ENCODE measurements at regions not wholly inside any gene's neighbourhood (a gene's known extent, or its start where the extent isn't known, plus 50 kb on each side); places are given as distances from the start of the nearest gene placed in this dataset.

DNA sequence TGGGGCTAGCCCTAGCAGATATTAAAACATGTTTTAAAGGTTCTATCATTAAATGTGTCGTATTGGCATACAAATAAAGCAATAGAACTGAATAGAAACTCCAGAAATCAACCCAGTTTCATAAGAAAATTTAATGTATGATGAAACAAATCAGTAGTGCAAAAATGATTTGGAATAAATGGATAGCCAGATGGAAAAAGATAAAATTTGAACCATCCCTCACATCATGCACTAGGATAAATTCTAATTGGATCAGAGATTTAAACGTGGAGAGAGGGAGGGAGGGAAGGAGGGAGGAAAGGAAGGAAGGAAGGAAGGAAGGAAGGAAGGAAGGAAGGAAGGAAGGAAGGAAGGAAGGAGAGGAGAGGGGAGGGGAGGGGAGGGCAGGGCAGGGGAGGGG is 235.3 kb downstream of the SEC61B start:
- Histone ChIP-seq H3K9me3 (no peaks in the 10 kb centered on the region), H3K4me1 (no peaks in the 10 kb centered on the region), H3K27ac (no peak overlapping the region), H3K36me3 (no peaks in the 10 kb centered on the region), H3K27me3 (no peaks in the 10 kb centered on the region), H3K4me3 (no peak overlapping the region)
- intact Hi-C loops (cut with DNase I; ENCODE audit: low total_unique reads), result no loop called here
- DNase-seq, result no peak
- TF ChIP-seq, protein P1, sequence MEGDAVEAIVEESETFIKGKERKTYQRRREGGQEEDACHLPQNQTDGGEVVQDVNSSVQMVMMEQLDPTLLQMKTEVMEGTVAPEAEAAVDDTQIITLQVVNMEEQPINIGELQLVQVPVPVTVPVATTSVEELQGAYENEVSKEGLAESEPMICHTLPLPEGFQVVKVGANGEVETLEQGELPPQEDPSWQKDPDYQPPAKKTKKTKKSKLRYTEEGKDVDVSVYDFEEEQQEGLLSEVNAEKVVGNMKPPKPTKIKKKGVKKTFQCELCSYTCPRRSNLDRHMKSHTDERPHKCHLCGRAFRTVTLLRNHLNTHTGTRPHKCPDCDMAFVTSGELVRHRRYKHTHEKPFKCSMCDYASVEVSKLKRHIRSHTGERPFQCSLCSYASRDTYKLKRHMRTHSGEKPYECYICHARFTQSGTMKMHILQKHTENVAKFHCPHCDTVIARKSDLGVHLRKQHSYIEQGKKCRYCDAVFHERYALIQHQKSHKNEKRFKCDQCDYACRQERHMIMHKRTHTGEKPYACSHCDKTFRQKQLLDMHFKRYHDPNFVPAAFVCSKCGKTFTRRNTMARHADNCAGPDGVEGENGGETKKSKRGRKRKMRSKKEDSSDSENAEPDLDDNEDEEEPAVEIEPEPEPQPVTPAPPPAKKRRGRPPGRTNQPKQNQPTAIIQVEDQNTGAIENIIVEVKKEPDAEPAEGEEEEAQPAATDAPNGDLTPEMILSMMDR (IDR thresholded peaks at IDR 0.05), result no peak
- no peak for TF ChIP-seq POLR2A (IDR thresholded peaks at IDR 0.05)

DNA sequence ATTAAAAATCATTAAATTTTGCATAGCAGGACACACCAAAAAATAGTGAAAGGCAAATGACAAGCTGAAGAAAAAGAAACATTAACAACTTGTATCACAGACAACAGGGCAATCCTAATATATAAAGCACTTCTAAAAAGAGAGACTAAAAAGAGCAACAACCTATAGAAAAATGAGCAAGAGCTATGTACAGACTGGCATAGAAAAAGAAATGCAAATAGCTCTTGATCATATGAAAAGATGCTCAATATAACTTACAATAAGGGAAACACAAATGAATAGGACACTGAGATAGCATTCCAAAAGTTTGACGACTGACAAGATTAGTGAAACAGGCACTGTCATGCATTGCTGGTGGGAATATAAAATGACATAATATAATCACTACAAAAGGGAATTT is 235.9 kb downstream of the SEC61B start:
- no peaks in the 10 kb centered on the region for H3K4me1 ChIP-seq
- H3K36me3 ChIP-seq, result no peaks in the 10 kb centered on the region
- H3K9me3 ChIP-seq, result no peaks in the 10 kb centered on the region
- no peak overlapping the region for H3K27ac ChIP-seq
- DNase-seq, result no peak
- intact Hi-C loops (cut with DNase I; ENCODE audit: low total_unique reads), result no loop called here
- no peak overlapping the region for H3K4me3 ChIP-seq
- no peak for TF ChIP-seq POLR2A (IDR thresholded peaks at IDR 0.05)
- TF ChIP-seq, protein P1 (IDR thresholded peaks at IDR 0.05), result no peak
- H3K27me3 ChIP-seq, result no peaks in the 10 kb centered on the region

DNA sequence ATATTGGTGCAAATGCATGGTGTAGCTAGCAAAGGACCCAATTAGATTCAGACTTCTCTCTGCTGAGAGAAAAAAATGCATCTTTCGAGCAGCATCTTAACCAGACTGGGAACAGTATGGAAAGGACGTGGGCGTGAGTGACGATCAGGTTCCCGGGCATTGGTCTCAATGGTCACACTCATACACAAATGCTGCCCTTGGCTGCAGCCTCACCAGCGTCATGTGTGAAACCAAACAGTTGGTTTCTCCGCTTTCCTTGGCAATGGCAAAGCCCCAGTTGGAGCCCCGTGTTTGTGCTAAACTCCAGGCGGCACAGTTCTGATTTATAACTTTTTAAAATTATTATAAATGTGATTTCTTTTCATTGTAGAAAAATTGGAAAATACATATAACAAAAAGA is 237.8 kb downstream of the SEC61B start:
- no peak overlapping the region for H3K27ac ChIP-seq
- H3K9me3 ChIP-seq, result no peaks in the 10 kb centered on the region
- no peaks in the 10 kb centered on the region for H3K36me3 ChIP-seq
- no peaks in the 10 kb centered on the region for H3K27me3 ChIP-seq
- H3K4me3 ChIP-seq, result no peak overlapping the region
- no peak for DNase-seq
- intact Hi-C loops (cut with DNase I; ENCODE audit: low total_unique reads), result no loop called here
- TF ChIP-seq, protein P1 (IDR thresholded peaks at IDR 0.05), result no peak
- TF ChIP-seq POLR2A (IDR thresholded peaks at IDR 0.05), result no peak
- H3K4me1 ChIP-seq, result peaks cover 0 to 3% of the 10 kb centered on the region in 2 donors

DNA sequence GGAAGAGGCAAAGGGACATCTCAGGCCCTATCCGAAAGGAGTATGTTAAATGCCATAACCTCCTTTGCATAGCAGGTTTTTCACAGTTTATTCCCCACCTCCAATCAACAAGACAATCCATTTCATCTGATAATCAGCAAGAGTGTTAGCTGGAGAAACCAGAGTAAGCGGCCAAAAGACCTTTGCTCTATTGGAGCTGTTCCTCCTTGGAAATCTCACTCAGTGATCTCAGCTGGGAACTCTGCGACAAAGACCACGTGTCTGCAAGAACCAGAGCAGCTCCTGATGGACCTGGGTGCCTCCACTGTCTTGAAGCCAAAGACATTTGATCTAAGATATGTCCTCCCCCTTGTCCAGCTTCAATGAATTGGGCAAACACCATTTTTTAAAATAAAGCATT is 241.0 kb downstream of the SEC61B start:
- Histone ChIP-seq H3K4me1 (peaks cover 0 to 11% of the 10 kb centered on the region in 2 donors), H3K4me3 (no peak overlapping the region), H3K27ac (no peak overlapping the region), H3K27me3 (no peaks in the 10 kb centered on the region), H3K9me3 (no peaks in the 10 kb centered on the region), H3K36me3 (no peaks in the 10 kb centered on the region)
- no peak for DNase-seq
- TF ChIP-seq, protein P1 (IDR thresholded peaks at IDR 0.05), result no peak
- TF ChIP-seq POLR2A (IDR thresholded peaks at IDR 0.05), result no peak
- intact Hi-C loops (cut with DNase I; ENCODE audit: low total_unique reads), result no loop called here

DNA sequence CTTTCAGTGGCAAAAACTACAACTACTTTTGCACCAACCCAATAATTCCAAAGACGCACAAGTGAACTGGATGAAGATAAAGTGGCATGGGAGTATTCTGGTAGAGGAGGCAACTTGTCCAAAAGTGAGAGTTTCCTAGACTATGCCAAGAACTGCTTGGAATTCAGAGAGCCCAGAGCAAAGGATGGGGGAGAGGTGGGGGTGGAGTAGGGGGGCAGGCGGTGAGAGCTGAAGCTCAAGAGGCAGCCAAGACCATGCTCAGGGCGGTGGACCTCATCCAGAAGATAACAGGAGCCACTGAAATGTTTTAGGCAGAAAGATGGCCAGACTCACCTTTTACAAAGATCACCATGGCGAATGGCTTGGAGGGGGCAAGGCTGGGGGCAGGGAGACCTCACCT is 242.5 kb downstream of the SEC61B start:
- no peaks in the 10 kb centered on the region for H3K36me3 ChIP-seq
- H3K27me3 ChIP-seq, result no peaks in the 10 kb centered on the region
- no peak overlapping the region for H3K27ac ChIP-seq
- intact Hi-C loops (cut with DNase I; ENCODE audit: low total_unique reads), result no loop called here
- DNase-seq, result no peak
- H3K9me3 ChIP-seq, result no peaks in the 10 kb centered on the region
- H3K4me1 ChIP-seq, result peaks cover 0 to 11% of the 10 kb centered on the region in 2 donors
- no peak overlapping the region for H3K4me3 ChIP-seq
- TF ChIP-seq, protein P1 (IDR thresholded peaks at IDR 0.05), result no peak
- no peak for TF ChIP-seq POLR2A (IDR thresholded peaks at IDR 0.05)

Measured in uterus (tissue), 3 donors.